NB4 (cell line): ENCODE measurements at regions not wholly inside any gene's neighbourhood (a gene's known extent, or its start where the extent isn't known, plus 50 kb on each side); places are given as distances from the start of the nearest gene placed in this dataset.

Experiments
- POLR2A ChIP-seq: IDR thresholded peaks from 2 replicates; pipeline ENCODE4 v1.6.1; 2011; ENCODE audit warnings: mild to moderate bottlenecking; ENCODE audit not compliant: insufficient read length; ENCODE audit errors: extremely low read depth
- TF ChIP-seq, protein P1 (sequence below): IDR thresholded peaks from one replicate; pipeline ENCODE4 v1.5.1; 2012; ENCODE audit warnings: low read depth, low read length
- TF ChIP-seq, protein P2 (sequence below): IDR thresholded peaks from 2 replicates; pipeline ENCODE4 v1.6.1; 2011; ENCODE audit warnings: low read depth, low read length

DNA sequence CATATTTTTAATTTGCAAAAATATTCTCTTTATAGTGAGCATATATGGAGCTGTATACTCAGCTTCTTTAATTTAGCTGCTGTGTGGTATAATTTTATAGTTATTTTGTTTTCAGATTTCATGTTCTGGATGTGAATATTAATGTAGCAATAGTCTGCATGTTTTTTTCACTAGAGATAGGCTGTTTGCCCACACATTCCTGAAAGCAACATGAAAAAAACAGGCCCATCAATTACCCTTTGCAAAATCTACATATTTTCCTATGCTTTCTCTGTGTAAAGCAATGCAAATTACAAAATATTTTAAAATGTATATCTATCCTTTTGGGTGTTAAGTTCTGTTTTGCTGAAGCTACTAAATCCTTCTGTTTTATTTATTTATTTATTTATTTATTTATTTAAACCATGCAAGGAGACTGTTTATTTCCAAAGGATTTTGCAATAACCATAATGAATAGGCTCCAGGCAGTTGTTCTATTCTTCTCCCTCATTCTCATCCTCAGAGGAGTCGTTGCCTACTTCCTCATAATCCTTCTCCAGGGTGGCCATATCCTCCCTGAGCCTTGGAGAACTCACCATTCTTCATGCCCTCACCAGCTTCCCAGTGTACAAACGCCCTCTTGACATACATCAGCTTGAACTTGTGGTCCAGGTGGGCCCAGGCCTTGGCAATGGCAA, 277.1 kb downstream of the ANKRD50 start:
- TF ChIP-seq POLR2A = no peak
- TF ChIP-seq, protein P1, sequence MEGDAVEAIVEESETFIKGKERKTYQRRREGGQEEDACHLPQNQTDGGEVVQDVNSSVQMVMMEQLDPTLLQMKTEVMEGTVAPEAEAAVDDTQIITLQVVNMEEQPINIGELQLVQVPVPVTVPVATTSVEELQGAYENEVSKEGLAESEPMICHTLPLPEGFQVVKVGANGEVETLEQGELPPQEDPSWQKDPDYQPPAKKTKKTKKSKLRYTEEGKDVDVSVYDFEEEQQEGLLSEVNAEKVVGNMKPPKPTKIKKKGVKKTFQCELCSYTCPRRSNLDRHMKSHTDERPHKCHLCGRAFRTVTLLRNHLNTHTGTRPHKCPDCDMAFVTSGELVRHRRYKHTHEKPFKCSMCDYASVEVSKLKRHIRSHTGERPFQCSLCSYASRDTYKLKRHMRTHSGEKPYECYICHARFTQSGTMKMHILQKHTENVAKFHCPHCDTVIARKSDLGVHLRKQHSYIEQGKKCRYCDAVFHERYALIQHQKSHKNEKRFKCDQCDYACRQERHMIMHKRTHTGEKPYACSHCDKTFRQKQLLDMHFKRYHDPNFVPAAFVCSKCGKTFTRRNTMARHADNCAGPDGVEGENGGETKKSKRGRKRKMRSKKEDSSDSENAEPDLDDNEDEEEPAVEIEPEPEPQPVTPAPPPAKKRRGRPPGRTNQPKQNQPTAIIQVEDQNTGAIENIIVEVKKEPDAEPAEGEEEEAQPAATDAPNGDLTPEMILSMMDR = no peak
- TF ChIP-seq, protein P2, sequence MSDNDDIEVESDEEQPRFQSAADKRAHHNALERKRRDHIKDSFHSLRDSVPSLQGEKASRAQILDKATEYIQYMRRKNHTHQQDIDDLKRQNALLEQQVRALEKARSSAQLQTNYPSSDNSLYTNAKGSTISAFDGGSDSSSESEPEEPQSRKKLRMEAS = no peak
